ENCODE measurements at regions not wholly inside any gene's neighbourhood (a gene's known extent, or its start where the extent isn't known, plus 50 kb on each side); places are given as distances from the start of the nearest gene placed in this dataset.

DNA sequence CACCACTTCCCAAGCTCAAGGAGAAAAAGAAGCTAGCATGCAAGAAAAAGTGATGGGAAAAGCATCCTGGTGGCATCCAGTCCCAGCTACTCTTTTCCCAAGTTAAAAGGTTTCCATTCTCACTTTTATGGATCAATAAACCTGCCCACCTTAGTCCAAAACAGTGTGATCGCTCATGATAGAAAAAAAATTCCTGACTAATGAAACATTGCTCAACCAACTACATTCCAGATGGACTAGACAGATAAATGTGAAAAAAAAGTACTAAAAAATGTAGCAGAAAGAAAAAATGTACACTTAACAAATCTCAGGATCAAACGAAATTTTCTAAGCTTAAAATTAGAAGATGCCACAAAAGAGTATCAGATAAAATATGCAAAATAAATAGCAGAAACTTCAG lies 312.2 kb downstream of the TMA16 start:
- TF ChIP-seq, protein P1, sequence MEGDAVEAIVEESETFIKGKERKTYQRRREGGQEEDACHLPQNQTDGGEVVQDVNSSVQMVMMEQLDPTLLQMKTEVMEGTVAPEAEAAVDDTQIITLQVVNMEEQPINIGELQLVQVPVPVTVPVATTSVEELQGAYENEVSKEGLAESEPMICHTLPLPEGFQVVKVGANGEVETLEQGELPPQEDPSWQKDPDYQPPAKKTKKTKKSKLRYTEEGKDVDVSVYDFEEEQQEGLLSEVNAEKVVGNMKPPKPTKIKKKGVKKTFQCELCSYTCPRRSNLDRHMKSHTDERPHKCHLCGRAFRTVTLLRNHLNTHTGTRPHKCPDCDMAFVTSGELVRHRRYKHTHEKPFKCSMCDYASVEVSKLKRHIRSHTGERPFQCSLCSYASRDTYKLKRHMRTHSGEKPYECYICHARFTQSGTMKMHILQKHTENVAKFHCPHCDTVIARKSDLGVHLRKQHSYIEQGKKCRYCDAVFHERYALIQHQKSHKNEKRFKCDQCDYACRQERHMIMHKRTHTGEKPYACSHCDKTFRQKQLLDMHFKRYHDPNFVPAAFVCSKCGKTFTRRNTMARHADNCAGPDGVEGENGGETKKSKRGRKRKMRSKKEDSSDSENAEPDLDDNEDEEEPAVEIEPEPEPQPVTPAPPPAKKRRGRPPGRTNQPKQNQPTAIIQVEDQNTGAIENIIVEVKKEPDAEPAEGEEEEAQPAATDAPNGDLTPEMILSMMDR (IDR thresholded peaks at IDR 0.05) = no peak
- no peak for TF ChIP-seq POLR2A (IDR thresholded peaks at IDR 0.05)
